Gastroesophageal sphincter (tissue), 4 donors: ENCODE measurements at regions not wholly inside any gene's neighbourhood (a gene's known extent, or its start where the extent isn't known, plus 50 kb on each side); places are given as distances from the start of the nearest gene placed in this dataset.

Experiments used
- ATAC-seq: fragments of 150-250 bp; one replicate; pipeline ENCODE4 v1.9.1; 2016; ENCODE audit warnings: mild to moderate bottlenecking, moderate library complexity
- H3K27ac ChIP-seq, 4 donors: fragments of 200-600 bp; sonication (generic) in 3 of 4; 1 replicate in 3 of 4; 2 replicates in 1 of 4; pipeline ENCODE4 v1.5.1; 2016 to 2019
- H3K27me3 ChIP-seq: fragments of 200-600 bp; sonication (generic); one replicate; pipeline ENCODE4 v1.5.1; 2019
- H3K36me3 ChIP-seq, 2 donors: fragments of 200-600 bp; sonication (generic); one replicate each; pipeline ENCODE4 v1.5.1; 2019; ENCODE audit warnings: control low read depth in 1 of 2
- H3K4me1 ChIP-seq, 3 donors: fragments of 200-600 bp; sonication (generic); 1 replicate in 2 of 3; 2 replicates in 1 of 3; pipeline ENCODE4 v1.5.1; 2016 to 2019; ENCODE audit warnings: control low read depth in 2 of 3
- H3K4me3 ChIP-seq, 2 donors: fragments of 200-600 bp; sonication (generic); one replicate each; pipeline ENCODE4 v1.5.1; 2019; ENCODE audit warnings: mild to moderate bottlenecking in 1 of 2, moderate library complexity in 1 of 2
- H3K9me3 ChIP-seq, 3 donors: fragments of 200-600 bp; sonication (generic); one replicate each; pipeline ENCODE4 v1.5.1; 2017 to 2019; ENCODE audit warnings: control low read depth in 2 of 3
- CTCF ChIP-seq, 4 experiments: fragments of 200-600 bp in 2 of 4; fragments of 450-650 bp in 2 of 4; sonication (generic) in 1 of 4; IDR thresholded peaks; one replicate each; pipeline ENCODE4 v1.5.1; 2017 to 2019; ENCODE audit warnings: antibody characterized with exemption in 4 of 4, mild to moderate bottlenecking in 2 of 4, moderate library complexity in 2 of 4
- EP300 ChIP-seq: sonication (generic); formaldehyde crosslinking; IDR thresholded peaks from one replicate; pipeline ENCODE4 v1.6.1; 2017; ENCODE audit warnings: antibody characterized with exemption, mild to moderate bottlenecking
- POLR2A ChIP-seq, 2 donors: fragments of 450-650 bp; IDR thresholded peaks; one replicate each; pipeline ENCODE4 v1.6.1; 2017; ENCODE audit warnings: antibody characterized with exemption in 2 of 2, mild to moderate bottlenecking in 2 of 2, moderate library complexity in 1 of 2
- POLR2AphosphoS5 ChIP-seq: sonication (generic); formaldehyde crosslinking; IDR thresholded peaks from one replicate; pipeline ENCODE4 v1.6.1; 2017; ENCODE audit warnings: antibody characterized with exemption
- WGBS, 2 donors: methylation state at CpG; one replicate each; pipeline ENCODE4 v1.1.5; 2018; ENCODE audit warnings: low coverage in 1 of 2; 5-methylcytosine and 5-hydroxymethylcytosine counted together

GRCh38 chr20:53736757-53737395 lies 143.2 kb upstream of the ZNF217 start:
- ATAC-seq, result no peak

GRCh38 chr20:53736122-53736756 lies 142.6 kb upstream of the ZNF217 start:
- H3K4me3 ChIP-seq, result no peak overlapping the region
- peaks cover 4% of the 10 kb centered on the region for H3K27me3 ChIP-seq
- peaks cover 0 to 6% (median 0%) of the 10 kb centered on the region in 3 donors for H3K4me1 ChIP-seq
- no peaks in the 10 kb centered on the region for H3K9me3 ChIP-seq
- no peaks in the 10 kb centered on the region for H3K36me3 ChIP-seq
- H3K27ac ChIP-seq, result no peak overlapping the region
- WGBS, 2 donors, result 66 to 73% methylated on average over 4 to 7 of the region's 7 CpGs
- TF ChIP-seq POLR2AphosphoS5 (no peak), POLR2A (IDR thresholded peaks at IDR 0.05) (no peak), CTCF (IDR thresholded peaks at IDR 0.05) (no peak), EP300 (no peak)
- no peak for ATAC-seq

More at GRCh38 chr20:53736757-53737395, 143.2 kb upstream of the ZNF217 start:
- no peak overlapping the region for H3K4me3 ChIP-seq
- H3K4me1 ChIP-seq, result peaks cover 0 to 6% (median 0%) of the 10 kb centered on the region in 3 donors
- WGBS, 2 donors, result 55 to 62% methylated on average over 2 to 6 of the region's 6 CpGs
- no peak overlapping the region for H3K27ac ChIP-seq
- peaks cover 4% of the 10 kb centered on the region for H3K27me3 ChIP-seq
- no peaks in the 10 kb centered on the region for H3K9me3 ChIP-seq
- no peaks in the 10 kb centered on the region for H3K36me3 ChIP-seq
- TF ChIP-seq CTCF (IDR thresholded peaks at IDR 0.05), result no peak

- TF ChIP-seq POLR2AphosphoS5, result no peak
- TF ChIP-seq EP300, result no peak
- TF ChIP-seq POLR2A (IDR thresholded peaks at IDR 0.05), result no peak
- TF ChIP-seq CTCF (IDR thresholded peaks at IDR 0.05), result no peak
- ATAC-seq, result no peak
- H3K27ac ChIP-seq, result no peak overlapping the region
- H3K9me3 ChIP-seq, result no peaks in the 10 kb centered on the region
- peaks cover 4% of the 10 kb centered on the region for H3K27me3 ChIP-seq
- WGBS, 2 donors, result 54 to 59% methylated on average over 5 of the region's 5 CpGs
- no peaks in the 10 kb centered on the region for H3K36me3 ChIP-seq
- H3K4me3 ChIP-seq, result no peak overlapping the region
- H3K4me1 ChIP-seq, result peaks cover 0 to 6% (median 0%) of the 10 kb centered on the region in 3 donors
These were observed 142.0 kb upstream of the ZNF217 start for GRCh38 chr20:53735536-53736050.

GRCh38 chr20:53734006-53734688 lies 140.5 kb upstream of the ZNF217 start:
- Histone ChIP-seq H3K4me3 (no peak overlapping the region), H3K4me1 (peaks cover 0 to 6% (median 0%) of the 10 kb centered on the region in 3 donors), H3K36me3 (no peaks in the 10 kb centered on the region), H3K27ac (no peak overlapping the region), H3K27me3 (peaks cover 4% of the 10 kb centered on the region), H3K9me3 (no peaks in the 10 kb centered on the region)
- TF ChIP-seq EP300 (no peak), CTCF (IDR thresholded peaks at IDR 0.05) (no peak), POLR2AphosphoS5 (no peak)
- no peak for ATAC-seq
- 88 to 90% methylated on average over 5 to 7 of the region's 7 CpGs for WGBS, 2 donors
